NT2/D1 (cell line): ENCODE measurements at regions not wholly inside any gene's neighbourhood (a gene's known extent, or its start where the extent isn't known, plus 50 kb on each side); places are given as distances from the start of the nearest gene placed in this dataset.

Experiments used
- SUZ12 ChIP-seq: IDR thresholded peaks from 2 replicates; pipeline ENCODE4 v1.6.1; 2011; ENCODE audit not compliant: insufficient read length, insufficient read depth; ENCODE audit errors: extremely low read depth
- YY1 ChIP-seq: IDR thresholded peaks from 2 replicates; pipeline ENCODE4 v1.6.1; 2011; ENCODE audit not compliant: insufficient read length, insufficient read depth

GRCh38 chr1:104406728-104407127, 657.0 kb downstream of the AMY1C start:
- TF ChIP-seq SUZ12: no peak
- TF ChIP-seq YY1: no peak
